ENCODE measurements at regions not wholly inside any gene's neighbourhood (a gene's known extent, or its start where the extent isn't known, plus 50 kb on each side); places are given as distances from the start of the nearest gene placed in this dataset.

- TF ChIP-seq CTCF (IDR thresholded peaks at IDR 0.05 in 8 of 11, conservative IDR thresholded peaks at IDR 0.05 in 3 of 11) (no peak), POLR2A (IDR thresholded peaks at IDR 0.05) (no peak), POLR2AphosphoS5 (IDR thresholded peaks at IDR 0.05) (no peak)
- H3K27me3 ChIP-seq (replicated peaks in 1 of 7), result no peaks in the 10 kb centered on the region
- H3K9me3 ChIP-seq, result no peaks in the 10 kb centered on the region
- no peak for DNase-seq
- WGBS, 5 donors, result 14 to 23% (median 20%) methylated on average over 10 of the region's 10 CpGs
- H3K36me3 ChIP-seq, result peaks cover 0 to 40% (median 0%) of the 10 kb centered on the region in 6 donors
- peak overlapping the region; percentile 70 to 96 (median 84) for H3K4me3 ChIP-seq
- H3K4me1 ChIP-seq, result peaks cover 12 to 63% (median 33%) of the 10 kb centered on the region in 6 donors
- peak overlapping the region in 2 of 8 donors; percentile 41 to 95 for H3K27ac ChIP-seq
- intact Hi-C loops (cut with DNase I; ENCODE audit: low total_unique reads), result no loop called here
These were observed 80.6 kb upstream of the CD99 start for GRCh38 chrX:2610246-2611170.

GRCh38 chrX:2609431-2610238 is 81.5 kb upstream of the CD99 start:
- Histone ChIP-seq H3K27ac (peak overlapping the region in 7 of 8 donors; percentile 81 to 95 (median 89)), H3K4me3 (peak overlapping the region; percentile 70 to 96 (median 84)), H3K9me3 (no peaks in the 10 kb centered on the region), H3K27me3 (replicated peaks in 1 of 7) (no peaks in the 10 kb centered on the region), H3K36me3 (peaks cover 0 to 45% (median 0%) of the 10 kb centered on the region in 6 donors), H3K4me1 (peaks cover 12 to 57% (median 31%) of the 10 kb centered on the region in 6 donors)
- TF ChIP-seq POLR2A (IDR thresholded peaks at IDR 0.05) (no peak), CTCF (IDR thresholded peaks at IDR 0.05 in 8 of 11, conservative IDR thresholded peaks at IDR 0.05 in 3 of 11) (peak in 1 of 11 experiments; percentile 11)
- DNase-seq, result no peak
- 0 to 2% (median 1%) methylated on average over 13 to 44 of the region's 44 CpGs for WGBS, 5 donors
- intact Hi-C loops (cut with DNase I; ENCODE audit: low total_unique reads), result no loop called here

GRCh38 chrX:2608638-2609430 is 82.3 kb upstream of the CD99 start:
- Histone ChIP-seq H3K4me1 (peaks cover 12 to 54% (median 29%) of the 10 kb centered on the region in 6 donors), H3K4me3 (peak overlapping the region; percentile 70 to 96 (median 84)), H3K9me3 (no peaks in the 10 kb centered on the region), H3K27me3 (replicated peaks in 1 of 7) (no peaks in the 10 kb centered on the region), H3K27ac (peak overlapping the region; percentile 44 to 95 (median 88)), H3K36me3 (peaks cover 0 to 43% (median 0%) of the 10 kb centered on the region in 6 donors)
- intact Hi-C loops (cut with DNase I; ENCODE audit: low total_unique reads), result no loop called here
- DNase-seq, result peak; percentile 98
- 0 to 3% (median 1%) methylated on average over 9 to 62 of the region's 63 CpGs for WGBS, 5 donors
- TF ChIP-seq POLR2AphosphoS5 (IDR thresholded peaks at IDR 0.05), result peak; percentile 61 to 83 (median 77)
- TF ChIP-seq CTCF (IDR thresholded peaks at IDR 0.05 in 8 of 11, conservative IDR thresholded peaks at IDR 0.05 in 3 of 11), result peak in 1 of 11 experiments; percentile 19
- no peak for TF ChIP-seq POLR2A (IDR thresholded peaks at IDR 0.05)
